Liver (tissue), 8 donors: ENCODE measurements at regions not wholly inside any gene's neighbourhood (a gene's known extent, or its start where the extent isn't known, plus 50 kb on each side); places are given as distances from the start of the nearest gene placed in this dataset.

Experiments used
- DNase-seq: peaks from one replicate; pipeline ENCODE4 v3.0.0-alpha.2; 2017; ENCODE audit warnings: low spot score
- H3K27ac ChIP-seq, 2 donors: one replicate each; pipeline ENCODE4 v1.7.0; 2013; ENCODE audit warnings: inconsistent platforms in 2 of 2, low read length in 2 of 2, control low read depth in 1 of 2, low read depth in 1 of 2, mild to moderate bottlenecking in 1 of 2
- H3K27me3 ChIP-seq, 4 donors: one replicate each; pipeline versions ENCODE4 v1.6.1 to v1.7.0; 2013; ENCODE audit warnings: low read length in 3 of 4, inconsistent platforms in 1 of 4, mild to moderate bottlenecking in 1 of 4, moderate library complexity in 1 of 4; ENCODE audit not compliant: control insufficient read depth in 4 of 4, insufficient read depth in 4 of 4
- H3K36me3 ChIP-seq, 4 donors: one replicate each; pipeline versions ENCODE4 v1.6.1 to v1.7.0; 2013; ENCODE audit warnings: low read length in 3 of 4, mild to moderate bottlenecking in 3 of 4, low read depth in 1 of 4, moderate library complexity in 1 of 4; ENCODE audit not compliant: control insufficient read depth in 4 of 4, insufficient read depth in 3 of 4
- H3K4me1 ChIP-seq, 4 donors: one replicate each; pipeline versions ENCODE4 v1.6.1 to v1.7.0; 2013; ENCODE audit warnings: low read length in 3 of 4, mild to moderate bottlenecking in 3 of 4, moderate library complexity in 1 of 4; ENCODE audit not compliant: control insufficient read depth in 4 of 4, insufficient read depth in 4 of 4
- H3K4me3 ChIP-seq, 3 donors: one replicate each; pipeline versions ENCODE4 v1.6.1 to v1.7.0; 2013; ENCODE audit warnings: low read length in 3 of 3, control low read depth in 1 of 3, low read depth in 1 of 3, mild to moderate bottlenecking in 1 of 3
- H3K9ac ChIP-seq, 2 donors: one replicate each; pipeline ENCODE4 v1.7.0; 2013; ENCODE audit warnings: low read length in 2 of 2, mild to moderate bottlenecking in 2 of 2, moderate library complexity in 2 of 2, control low read depth in 1 of 2, low read depth in 1 of 2
- H3K9me3 ChIP-seq, 4 donors: one replicate each; pipeline versions ENCODE4 v1.6.1 to v1.7.0; 2013; ENCODE audit warnings: low read length in 3 of 4; ENCODE audit not compliant: control insufficient read depth in 4 of 4
- ATF3 ChIP-seq: IDR thresholded peaks from 2 replicates; pipeline ENCODE4 v1.6.1; 2016; ENCODE audit warnings: antibody characterized with exemption
- CTCF ChIP-seq: fragments of 150-350 bp; IDR thresholded peaks from 2 replicates; pipeline ENCODE4 v1.5.1; 2017; ENCODE audit warnings: improper control_type of control experiment, low read depth, low read length; ENCODE audit not compliant: missing input control
- EGR1 ChIP-seq, 2 donors: IDR thresholded peaks; 2 replicates each; pipeline ENCODE4 v1.6.1; 2016 to 2018; ENCODE audit warnings: antibody characterized with exemption in 2 of 2, low read depth in 2 of 2
- FOXA1 ChIP-seq: IDR thresholded peaks from 2 replicates; pipeline ENCODE4 v1.6.1; 2016; ENCODE audit warnings: antibody characterized with exemption
- FOXA2 ChIP-seq: IDR thresholded peaks from 2 replicates; pipeline ENCODE4 v1.6.1; 2016; ENCODE audit warnings: antibody characterized with exemption
- GABPA ChIP-seq, 2 donors: IDR thresholded peaks in 1 of 2; conservative IDR thresholded peaks in 1 of 2; 2 replicates each; pipeline ENCODE4 v1.6.1; 2016; ENCODE audit warnings: antibody characterized with exemption in 2 of 2, mild to moderate bottlenecking in 1 of 2, moderate library complexity in 1 of 2
- HNF4A ChIP-seq, 2 donors: conservative IDR thresholded peaks; 2 replicates each; pipeline ENCODE4 v1.6.1; 2016; ENCODE audit warnings: antibody characterized with exemption in 2 of 2, mild to moderate bottlenecking in 2 of 2
- HNF4G ChIP-seq: IDR thresholded peaks from 2 replicates; pipeline ENCODE4 v1.6.1; 2016; ENCODE audit warnings: antibody characterized with exemption
- JUND ChIP-seq, 2 donors: IDR thresholded peaks; 2 replicates each; pipeline ENCODE4 v1.6.1; 2016; ENCODE audit warnings: antibody characterized with exemption in 2 of 2
- MAX ChIP-seq: IDR thresholded peaks from 2 replicates; pipeline ENCODE4 v1.6.1; 2016; ENCODE audit warnings: antibody characterized with exemption
- NR2F2 ChIP-seq: IDR thresholded peaks from 2 replicates; pipeline ENCODE4 v1.6.1; 2016; ENCODE audit warnings: antibody characterized with exemption
- RAD21 ChIP-seq, 2 donors: IDR thresholded peaks; 2 replicates each; pipeline ENCODE4 v1.6.1; 2016; ENCODE audit warnings: antibody characterized with exemption in 2 of 2, mild to moderate bottlenecking in 2 of 2
- REST ChIP-seq: IDR thresholded peaks from 2 replicates; pipeline ENCODE4 v1.6.1; 2016; ENCODE audit warnings: antibody characterized with exemption, mild to moderate bottlenecking
- RXRA ChIP-seq, 2 donors: IDR thresholded peaks; 2 replicates each; pipeline ENCODE4 v1.6.1; 2017 to 2018; ENCODE audit warnings: antibody characterized with exemption in 2 of 2, mild to moderate bottlenecking in 1 of 2
- SP1 ChIP-seq: IDR thresholded peaks from 2 replicates; pipeline ENCODE4 v1.6.1; 2018; ENCODE audit warnings: antibody characterized with exemption, mild to moderate bottlenecking
- TAF1 ChIP-seq: conservative IDR thresholded peaks from 2 replicates; pipeline ENCODE4 v1.6.1; 2016; ENCODE audit warnings: antibody characterized with exemption, mild to moderate bottlenecking
- YY1 ChIP-seq: IDR thresholded peaks from 2 replicates; pipeline ENCODE4 v1.6.1; 2016; ENCODE audit warnings: antibody characterized with exemption, mild to moderate bottlenecking
- ZBTB33 ChIP-seq: IDR thresholded peaks from 2 replicates; pipeline ENCODE4 v1.6.1; 2016; ENCODE audit warnings: antibody characterized with exemption
- WGBS: extraction: QIAGEN DNeasy Blood & Tissue Kit; methylation state at CpG from one replicate; pipeline ENCODE4 v1.1.7; 2013; 5-methylcytosine and 5-hydroxymethylcytosine counted together
- donor health status: healthy.
- donor health status: healthy.
- donor health status: healthy.
- donor health status: healthy.
- donor health status: healthy.

- DNase-seq: no peak
- Histone ChIP-seq H3K36me3 (no peaks in the 10 kb centered on the region), H3K27ac (no peak overlapping the region), H3K9ac (no peak overlapping the region), H3K27me3 (no peaks in the 10 kb centered on the region), H3K4me1 (no peaks in the 10 kb centered on the region), H3K4me3 (no peak overlapping the region), H3K9me3 (no peaks in the 10 kb centered on the region)
- no peak for TF ChIP-seq SP1
- no peak for TF ChIP-seq NR2F2
- TF ChIP-seq ZBTB33: no peak
- TF ChIP-seq FOXA2: no peak
- no peak for TF ChIP-seq JUND (IDR thresholded peaks at IDR 0.05)
- TF ChIP-seq YY1: no peak
- no peak for TF ChIP-seq RXRA (IDR thresholded peaks at IDR 0.05)
- TF ChIP-seq HNF4A (conservative IDR thresholded peaks at IDR 0.05): no peak
- TF ChIP-seq REST: no peak
- TF ChIP-seq FOXA1: no peak
- no peak for TF ChIP-seq CTCF
- TF ChIP-seq RAD21 (IDR thresholded peaks at IDR 0.05): no peak
- TF ChIP-seq EGR1 (IDR thresholded peaks at IDR 0.05; ENCODE audit: low read depth in 2 of 2): no peak
- TF ChIP-seq HNF4G: no peak
- no peak for TF ChIP-seq TAF1
- TF ChIP-seq ATF3: no peak
- no peak for TF ChIP-seq GABPA (IDR thresholded peaks at IDR 0.05 in 1 of 2, conservative IDR thresholded peaks at IDR 0.05 in 1 of 2)
- TF ChIP-seq MAX: no peak
- 59% methylated on average over 2 of the region's 2 CpGs for WGBS
Measured at GRCh38 chr7:19991936-19992335, 218.5 kb upstream of the TMEM196 start.

- TF ChIP-seq RAD21 (IDR thresholded peaks at IDR 0.05) (no peak), CTCF (no peak), GABPA (IDR thresholded peaks at IDR 0.05 in 1 of 2, conservative IDR thresholded peaks at IDR 0.05 in 1 of 2) (no peak), ATF3 (no peak), RXRA (IDR thresholded peaks at IDR 0.05) (no peak), YY1 (no peak), SP1 (no peak), FOXA2 (no peak), NR2F2 (no peak), TAF1 (no peak)
- Histone ChIP-seq H3K4me1 (no peaks in the 10 kb centered on the region), H3K9ac (no peak overlapping the region), H3K36me3 (no peaks in the 10 kb centered on the region), H3K9me3 (no peaks in the 10 kb centered on the region), H3K27ac (no peak overlapping the region), H3K27me3 (no peaks in the 10 kb centered on the region), H3K4me3 (no peak overlapping the region)
- 36% methylated on average over 2 of the region's 2 CpGs for WGBS
- no peak for DNase-seq
Measured at GRCh38 chr7:19989906-19990305, 216.5 kb upstream of the TMEM196 start.
